Mesothelial cell of epicardium (in vitro differentiated cells): ENCODE measurements at regions not wholly inside any gene's neighbourhood (a gene's known extent, or its start where the extent isn't known, plus 50 kb on each side); places are given as distances from the start of the nearest gene placed in this dataset.

Experiments used
- DNase-seq, 2 experiments: peaks; one replicate each; pipeline ENCODE4 v3.0.0; 2021; ENCODE audit warnings: low spot score in 2 of 2; ENCODE audit not compliant: unreplicated experiment in 2 of 2
- H3K27ac Mint-ChIP-seq: 2 replicates; pipeline ENCODE4 v1.8.0; 2021; ENCODE audit warnings: mixed read lengths
- H3K27me3 Mint-ChIP-seq: 2 replicates; pipeline ENCODE4 v1.8.0; 2021; ENCODE audit warnings: low read depth, mixed read lengths
- H3K36me3 Mint-ChIP-seq: 2 replicates; pipeline ENCODE4 v1.8.0; 2021; ENCODE audit warnings: mixed read lengths
- H3K4me1 Mint-ChIP-seq: 2 replicates; pipeline ENCODE4 v1.8.0; 2021; ENCODE audit warnings: mixed read lengths
- H3K4me3 Mint-ChIP-seq: 2 replicates; pipeline ENCODE4 v1.8.0; 2021; ENCODE audit warnings: mild to moderate bottlenecking, moderate library complexity, mixed read lengths
- H3K9me3 Mint-ChIP-seq: 2 replicates; pipeline ENCODE4 v1.8.0; 2021; ENCODE audit warnings: mixed read lengths
- TF ChIP-seq, protein P1 (sequence below): fragments of 200-600 bp; sonication (generic); IDR thresholded peaks from one replicate; pipeline ENCODE4 v1.5.0; 2021; ENCODE audit warnings: antibody characterized with exemption; ENCODE audit not compliant: unreplicated experiment

DNA sequence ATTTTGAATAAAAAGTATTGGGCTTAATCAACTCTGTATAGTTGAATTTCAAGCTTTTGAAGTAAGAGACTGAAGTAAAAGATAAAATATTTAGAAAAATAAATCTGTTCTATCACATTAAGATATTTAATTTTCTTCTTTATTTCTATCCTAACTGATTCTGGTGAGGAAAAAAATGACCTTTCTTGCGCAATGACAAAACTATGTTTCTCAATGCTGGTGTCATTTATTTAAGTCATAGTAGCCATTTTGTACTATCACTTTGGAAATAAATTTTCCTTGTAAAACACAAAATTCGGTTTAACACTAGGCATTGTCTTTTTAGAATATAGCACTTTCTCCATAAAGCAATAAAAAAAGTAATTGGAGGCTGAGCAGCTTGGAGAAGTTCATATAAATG is 728.0 kb downstream of the CDH9 start:
- TF ChIP-seq, protein P1, sequence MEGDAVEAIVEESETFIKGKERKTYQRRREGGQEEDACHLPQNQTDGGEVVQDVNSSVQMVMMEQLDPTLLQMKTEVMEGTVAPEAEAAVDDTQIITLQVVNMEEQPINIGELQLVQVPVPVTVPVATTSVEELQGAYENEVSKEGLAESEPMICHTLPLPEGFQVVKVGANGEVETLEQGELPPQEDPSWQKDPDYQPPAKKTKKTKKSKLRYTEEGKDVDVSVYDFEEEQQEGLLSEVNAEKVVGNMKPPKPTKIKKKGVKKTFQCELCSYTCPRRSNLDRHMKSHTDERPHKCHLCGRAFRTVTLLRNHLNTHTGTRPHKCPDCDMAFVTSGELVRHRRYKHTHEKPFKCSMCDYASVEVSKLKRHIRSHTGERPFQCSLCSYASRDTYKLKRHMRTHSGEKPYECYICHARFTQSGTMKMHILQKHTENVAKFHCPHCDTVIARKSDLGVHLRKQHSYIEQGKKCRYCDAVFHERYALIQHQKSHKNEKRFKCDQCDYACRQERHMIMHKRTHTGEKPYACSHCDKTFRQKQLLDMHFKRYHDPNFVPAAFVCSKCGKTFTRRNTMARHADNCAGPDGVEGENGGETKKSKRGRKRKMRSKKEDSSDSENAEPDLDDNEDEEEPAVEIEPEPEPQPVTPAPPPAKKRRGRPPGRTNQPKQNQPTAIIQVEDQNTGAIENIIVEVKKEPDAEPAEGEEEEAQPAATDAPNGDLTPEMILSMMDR = no peak
- H3K4me3 Mint-ChIP-seq = no peak overlapping the region
- H3K9me3 Mint-ChIP-seq = no peaks in the 10 kb centered on the region
- H3K36me3 Mint-ChIP-seq = no peaks in the 10 kb centered on the region
- no peaks in the 10 kb centered on the region for H3K27me3 Mint-ChIP-seq
- no peak for DNase-seq
- no peaks in the 10 kb centered on the region for H3K4me1 Mint-ChIP-seq
- H3K27ac Mint-ChIP-seq = no peak overlapping the region

DNA sequence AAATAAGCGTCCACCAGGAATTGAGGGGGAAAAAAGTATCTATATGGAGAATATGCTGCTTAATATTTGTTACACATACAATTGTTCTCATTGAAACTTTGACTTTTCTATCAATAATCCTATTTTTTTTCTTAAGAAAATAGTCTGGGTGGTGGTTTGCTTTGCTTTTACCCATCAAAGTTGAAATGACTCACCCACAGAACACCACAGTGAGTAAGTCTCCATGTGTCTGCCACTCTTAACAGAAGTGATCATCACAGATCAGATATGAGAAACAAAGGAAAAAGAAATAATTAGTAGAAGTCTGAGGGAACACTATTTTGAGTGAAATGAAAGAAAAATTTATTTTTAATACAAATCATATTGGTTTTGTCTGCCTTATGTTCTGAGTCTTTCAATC is 742.8 kb downstream of the CDH9 start:
- no peaks in the 10 kb centered on the region for H3K4me1 Mint-ChIP-seq
- H3K27me3 Mint-ChIP-seq = no peaks in the 10 kb centered on the region

DNA sequence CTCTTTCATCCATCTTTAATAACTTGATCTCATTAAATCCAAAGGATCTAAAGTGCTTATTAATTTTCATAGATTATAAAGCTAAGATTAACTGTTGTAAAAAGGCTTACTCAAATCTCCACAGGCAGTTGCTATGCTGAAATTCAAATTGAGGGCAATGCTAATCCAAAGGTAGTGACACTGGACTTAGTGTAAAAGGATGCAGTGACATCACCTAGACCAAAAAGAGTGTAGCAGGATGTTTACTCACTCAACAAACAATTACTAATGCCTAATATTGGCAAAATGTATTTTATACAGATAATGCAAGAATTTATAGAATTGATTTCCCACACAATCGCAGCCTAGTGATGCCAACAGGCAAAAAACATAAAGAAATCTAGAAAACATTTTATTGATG is 756.2 kb downstream of the CDH9 start:
- H3K36me3 Mint-ChIP-seq = no peaks in the 10 kb centered on the region
- H3K27me3 Mint-ChIP-seq = no peaks in the 10 kb centered on the region
- no peak for DNase-seq
- H3K27ac Mint-ChIP-seq = no peak overlapping the region
- no peak overlapping the region for H3K4me3 Mint-ChIP-seq
- H3K9me3 Mint-ChIP-seq = peaks cover 7% of the 10 kb centered on the region
- TF ChIP-seq, protein P1 = no peak
- no peaks in the 10 kb centered on the region for H3K4me1 Mint-ChIP-seq

More for the DNA sequence above, 742.8 kb downstream of the CDH9 start:
- TF ChIP-seq, protein P1 = no peak
- Mint-ChIP-seq H3K36me3 (no peaks in the 10 kb centered on the region), H3K9me3 (no peaks in the 10 kb centered on the region), H3K27ac (no peak overlapping the region), H3K4me3 (no peak overlapping the region)
- DNase-seq = no peak

DNA sequence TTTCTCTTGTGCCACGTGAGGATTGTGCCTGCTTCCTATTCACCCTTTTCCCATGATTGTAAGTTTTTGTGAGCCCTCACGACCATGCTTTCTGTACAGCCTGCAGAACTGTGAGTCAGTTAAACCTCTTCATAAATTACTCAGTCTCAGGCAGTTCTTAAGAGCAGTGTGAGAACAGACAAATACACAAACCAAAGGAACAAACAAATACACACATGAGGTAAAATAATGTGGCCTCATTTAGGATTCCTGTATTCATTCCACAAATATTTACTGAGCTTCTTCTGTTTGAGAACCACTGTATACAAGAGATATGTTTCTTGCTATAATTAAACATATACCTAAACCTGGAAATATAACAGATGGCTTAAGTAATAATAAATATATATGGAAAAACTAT is 760.3 kb downstream of the CDH9 start:
- TF ChIP-seq, protein P1 = no peak
- no peak overlapping the region for H3K4me3 Mint-ChIP-seq
- DNase-seq = no peak
- peaks cover 4% of the 10 kb centered on the region for H3K9me3 Mint-ChIP-seq
- no peaks in the 10 kb centered on the region for H3K36me3 Mint-ChIP-seq
- no peak overlapping the region for H3K27ac Mint-ChIP-seq
- H3K27me3 Mint-ChIP-seq = no peaks in the 10 kb centered on the region
- H3K4me1 Mint-ChIP-seq = no peaks in the 10 kb centered on the region

DNA sequence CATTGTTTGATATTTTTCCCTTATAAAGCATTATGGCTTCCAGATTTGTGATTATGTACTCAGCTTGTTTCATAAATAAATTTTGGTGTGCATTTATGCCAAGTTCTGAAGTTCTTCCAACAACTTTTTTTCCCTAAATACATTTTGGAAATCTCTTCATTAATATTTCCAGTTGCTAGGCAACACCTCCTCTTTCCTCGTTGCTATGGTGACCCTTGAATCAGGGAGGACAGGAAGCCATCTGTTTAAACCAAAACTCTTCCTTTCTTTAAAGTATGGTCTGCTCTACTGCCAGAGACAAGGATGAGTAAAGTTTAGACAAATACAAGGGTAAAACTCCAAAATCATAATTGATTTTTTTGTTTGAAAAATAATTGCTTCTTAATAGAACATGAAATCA is 779.3 kb downstream of the CDH9 start:
- no peaks in the 10 kb centered on the region for H3K27me3 Mint-ChIP-seq
- H3K27ac Mint-ChIP-seq = no peak overlapping the region
- peaks cover 30% of the 10 kb centered on the region for H3K9me3 Mint-ChIP-seq
- no peak overlapping the region for H3K4me3 Mint-ChIP-seq
- no peak for DNase-seq
- TF ChIP-seq, protein P1 = no peak
- H3K36me3 Mint-ChIP-seq = no peaks in the 10 kb centered on the region
- peaks cover 7% of the 10 kb centered on the region for H3K4me1 Mint-ChIP-seq

DNA sequence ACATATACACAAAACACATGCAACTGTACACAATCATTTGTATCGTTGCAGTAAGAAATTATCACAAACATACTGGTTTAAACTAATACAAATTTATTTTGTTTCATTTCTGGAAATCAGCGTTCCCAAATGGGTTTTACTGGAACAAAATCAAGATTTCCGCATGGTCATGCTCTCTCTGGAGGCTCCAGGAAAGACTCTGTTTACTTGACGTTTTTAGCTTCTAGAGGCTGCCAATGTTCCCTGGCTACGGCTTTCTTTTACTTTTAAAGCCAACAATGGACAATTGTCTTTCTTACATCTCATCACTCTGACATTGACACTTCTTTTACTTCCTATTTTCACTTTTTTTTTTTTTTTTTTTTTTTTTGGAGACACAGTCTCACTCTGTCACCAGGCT is 793.1 kb downstream of the CDH9 start:
- TF ChIP-seq, protein P1 = no peak
- Mint-ChIP-seq H3K27me3 (no peaks in the 10 kb centered on the region), H3K27ac (no peak overlapping the region), H3K36me3 (no peaks in the 10 kb centered on the region), H3K9me3 (no peaks in the 10 kb centered on the region), H3K4me1 (no peaks in the 10 kb centered on the region), H3K4me3 (no peak overlapping the region)
- DNase-seq = no peak
